Astrocyte (in vitro differentiated cells and primary cell): ENCODE measurements at regions not wholly inside any gene's neighbourhood (a gene's known extent, or its start where the extent isn't known, plus 50 kb on each side); places are given as distances from the start of the nearest gene placed in this dataset.

ENCODE experiments used
- DNase-seq: peaks from one replicate; pipeline ENCODE4 v3.0.0-alpha.2; 2010; ENCODE audit warnings: low read depth
- FAIRE-seq: peaks from 2 replicates; lab custom pipeline; 2011; peaks lifted over from hg19 to GRCh38; lab: Jason Lieb, UNC
- H2AFZ ChIP-seq: 2 replicates; pipeline ENCODE4 v1.6.0; 2012; ENCODE audit warnings: low read depth, low read length, inconsistent platforms
- H3K27ac ChIP-seq: 2 replicates; pipeline ENCODE4 v1.5.1; 2011; ENCODE audit warnings: low read depth, low read length, inconsistent platforms
- H3K27me3 ChIP-seq: 2 replicates; pipeline ENCODE4 v1.6.0; 2011; ENCODE audit warnings: low read length, inconsistent platforms; ENCODE audit not compliant: insufficient read depth
- H3K36me3 ChIP-seq: 2 replicates; pipeline ENCODE4 v1.5.1; 2011; ENCODE audit warnings: low read length, inconsistent platforms; ENCODE audit not compliant: insufficient read depth
- H3K4me1 ChIP-seq: 2 replicates; pipeline ENCODE4 v1.5.1; 2011; ENCODE audit warnings: low read length, inconsistent platforms; ENCODE audit not compliant: insufficient read depth
- H3K4me2 ChIP-seq: 2 replicates; pipeline ENCODE4 v1.6.0; 2012; ENCODE audit warnings: low read length, inconsistent platforms
- H3K4me3 ChIP-seq: 2 replicates; pipeline ENCODE4 v1.5.1; 2011; ENCODE audit warnings: low read depth, mild to moderate bottlenecking, low read length, inconsistent platforms; ENCODE audit not compliant: insufficient read depth
- H3K79me2 ChIP-seq: 2 replicates; pipeline ENCODE4 v1.6.0; 2012; ENCODE audit warnings: mild to moderate bottlenecking, low read length, inconsistent platforms; ENCODE audit not compliant: insufficient read depth
- H3K9ac ChIP-seq: 2 replicates; pipeline ENCODE4 v1.6.0; 2012; ENCODE audit warnings: mild to moderate bottlenecking, low read length, inconsistent platforms
- H3K9me3 ChIP-seq: 2 replicates; pipeline ENCODE4 v1.5.1; 2012; ENCODE audit warnings: low read depth, mild to moderate bottlenecking, low read length, inconsistent platforms; ENCODE audit not compliant: insufficient read depth
- H4K20me1 ChIP-seq: 2 replicates; pipeline ENCODE4 v1.6.0; 2012; ENCODE audit warnings: low read length, inconsistent platforms; ENCODE audit not compliant: insufficient read depth
- H3K27ac Mint-ChIP-seq: one replicate; pipeline ENCODE4 v1.8.0; 2021; ENCODE audit warnings: mild to moderate bottlenecking, mixed read lengths; ENCODE audit not compliant: unreplicated experiment
- H3K27me3 Mint-ChIP-seq: one replicate; pipeline ENCODE4 v1.8.0; 2021; ENCODE audit warnings: low read depth, mixed read lengths; ENCODE audit not compliant: unreplicated experiment
- H3K36me3 Mint-ChIP-seq: one replicate; pipeline ENCODE4 v1.8.0; 2021; ENCODE audit warnings: low read depth, mixed read lengths; ENCODE audit not compliant: unreplicated experiment
- H3K4me1 Mint-ChIP-seq: one replicate; pipeline ENCODE4 v1.8.0; 2021; ENCODE audit warnings: low read depth, mixed read lengths; ENCODE audit not compliant: unreplicated experiment
- H3K4me3 Mint-ChIP-seq: one replicate; pipeline ENCODE4 v1.8.0; 2021; ENCODE audit warnings: mild to moderate bottlenecking, moderate library complexity, mixed read lengths; ENCODE audit not compliant: unreplicated experiment
- H3K9me3 Mint-ChIP-seq: one replicate; pipeline ENCODE4 v1.8.0; 2021; ENCODE audit warnings: mild to moderate bottlenecking, mixed read lengths; ENCODE audit not compliant: unreplicated experiment
- EZH2 ChIP-seq: IDR thresholded peaks from 2 replicates; pipeline ENCODE4 v1.6.1; 2012; ENCODE audit warnings: mild to moderate bottlenecking, low read length, inconsistent platforms; ENCODE audit not compliant: insufficient read depth
- TF ChIP-seq, protein P1 (sequence below): IDR thresholded peaks from 2 replicates; pipeline ENCODE4 v1.5.1; 2011; ENCODE audit warnings: low read depth, mild to moderate bottlenecking, inconsistent platforms, low read length, moderate library complexity; ENCODE audit not compliant: insufficient read depth

- no peaks in the 10 kb centered on the region for H3K9me3 Mint-ChIP-seq
- FAIRE-seq (no peak), DNase-seq (peak; percentile 13)
- H4K20me1 ChIP-seq, result no peaks in the 10 kb centered on the region
- TF ChIP-seq EZH2, result no peak
- TF ChIP-seq, protein P1, sequence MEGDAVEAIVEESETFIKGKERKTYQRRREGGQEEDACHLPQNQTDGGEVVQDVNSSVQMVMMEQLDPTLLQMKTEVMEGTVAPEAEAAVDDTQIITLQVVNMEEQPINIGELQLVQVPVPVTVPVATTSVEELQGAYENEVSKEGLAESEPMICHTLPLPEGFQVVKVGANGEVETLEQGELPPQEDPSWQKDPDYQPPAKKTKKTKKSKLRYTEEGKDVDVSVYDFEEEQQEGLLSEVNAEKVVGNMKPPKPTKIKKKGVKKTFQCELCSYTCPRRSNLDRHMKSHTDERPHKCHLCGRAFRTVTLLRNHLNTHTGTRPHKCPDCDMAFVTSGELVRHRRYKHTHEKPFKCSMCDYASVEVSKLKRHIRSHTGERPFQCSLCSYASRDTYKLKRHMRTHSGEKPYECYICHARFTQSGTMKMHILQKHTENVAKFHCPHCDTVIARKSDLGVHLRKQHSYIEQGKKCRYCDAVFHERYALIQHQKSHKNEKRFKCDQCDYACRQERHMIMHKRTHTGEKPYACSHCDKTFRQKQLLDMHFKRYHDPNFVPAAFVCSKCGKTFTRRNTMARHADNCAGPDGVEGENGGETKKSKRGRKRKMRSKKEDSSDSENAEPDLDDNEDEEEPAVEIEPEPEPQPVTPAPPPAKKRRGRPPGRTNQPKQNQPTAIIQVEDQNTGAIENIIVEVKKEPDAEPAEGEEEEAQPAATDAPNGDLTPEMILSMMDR, result no peak
- no peak overlapping the region for H3K4me3 Mint-ChIP-seq
- no peaks in the 10 kb centered on the region for H3K27me3 Mint-ChIP-seq
- no peak overlapping the region for H3K27ac ChIP-seq
- H3K27ac Mint-ChIP-seq, result no peak overlapping the region
- no peak overlapping the region for H3K9ac ChIP-seq
- no peaks in the 10 kb centered on the region for H3K4me1 ChIP-seq
- no peak overlapping the region for H3K4me2 ChIP-seq
- no peaks in the 10 kb centered on the region for H3K27me3 ChIP-seq
- H2AFZ ChIP-seq, result no peak overlapping the region
- no peak overlapping the region for H3K4me3 ChIP-seq
- peaks cover 13% of the 10 kb centered on the region for H3K4me1 Mint-ChIP-seq
- no peaks in the 10 kb centered on the region for H3K36me3 ChIP-seq
- H3K9me3 ChIP-seq, result no peaks in the 10 kb centered on the region
- no peaks in the 10 kb centered on the region for H3K79me2 ChIP-seq
- H3K36me3 Mint-ChIP-seq, result no peaks in the 10 kb centered on the region
Measured at GRCh38 chr4:31682796-31683195, 962.6 kb downstream of the PCDH7 start.

GRCh38 chr4:31687717-31688342, 967.7 kb downstream of the PCDH7 start:
- H3K36me3 ChIP-seq, result no peaks in the 10 kb centered on the region
- H4K20me1 ChIP-seq, result no peaks in the 10 kb centered on the region
- no peak overlapping the region for H3K9ac ChIP-seq
- no peak overlapping the region for H3K4me2 ChIP-seq
- H3K9me3 ChIP-seq, result no peaks in the 10 kb centered on the region
- no peak overlapping the region for H3K27ac ChIP-seq
- H3K4me3 Mint-ChIP-seq, result no peak overlapping the region
- no peaks in the 10 kb centered on the region for H3K27me3 ChIP-seq
- H3K79me2 ChIP-seq, result no peaks in the 10 kb centered on the region
- no peak overlapping the region for H3K4me3 ChIP-seq
- H3K4me1 ChIP-seq, result no peaks in the 10 kb centered on the region
- TF ChIP-seq, protein P1, result no peak
- no peak for TF ChIP-seq EZH2
- no peaks in the 10 kb centered on the region for H3K36me3 Mint-ChIP-seq
- peaks cover 11% of the 10 kb centered on the region for H3K4me1 Mint-ChIP-seq
- no peaks in the 10 kb centered on the region for H3K27me3 Mint-ChIP-seq
- FAIRE-seq, result no peak
- DNase-seq, result no peak
- no peak overlapping the region for H3K27ac Mint-ChIP-seq
- no peak overlapping the region for H2AFZ ChIP-seq
- H3K9me3 Mint-ChIP-seq, result no peaks in the 10 kb centered on the region

DNA sequence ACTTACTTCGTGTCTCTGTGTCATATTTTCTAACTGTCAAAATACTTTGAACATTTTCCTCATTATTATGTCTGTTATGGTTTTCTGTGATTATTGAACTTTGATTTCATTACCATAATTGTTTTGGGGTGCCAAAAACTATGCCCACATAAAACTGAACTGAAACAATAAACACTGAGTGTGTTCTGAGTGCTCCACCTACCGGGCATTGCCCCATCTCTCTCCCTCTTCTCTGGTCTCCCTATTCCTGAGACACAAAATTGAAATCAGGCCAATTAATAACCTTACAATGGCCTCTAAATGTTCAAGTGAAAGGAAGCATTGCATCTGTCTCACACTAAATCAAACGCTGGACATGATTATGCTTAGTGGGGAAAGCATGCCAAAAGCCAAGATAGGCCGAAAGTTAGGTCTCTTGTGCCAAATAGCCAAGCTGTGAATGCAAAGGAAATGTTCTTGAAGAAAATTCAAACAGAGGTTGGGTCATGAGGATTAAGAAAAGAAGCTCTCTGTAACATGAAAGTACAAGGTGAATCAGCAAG, 972.3 kb downstream of the PCDH7 start:
- DNase-seq (no peak), FAIRE-seq (no peak)
- Mint-ChIP-seq H3K27me3 (no peaks in the 10 kb centered on the region), H3K4me3 (no peak overlapping the region), H3K9me3 (no peaks in the 10 kb centered on the region), H3K4me1 (peaks cover 3% of the 10 kb centered on the region), H3K36me3 (no peaks in the 10 kb centered on the region), H3K27ac (no peak overlapping the region)
- Histone ChIP-seq H3K27ac (no peak overlapping the region), H2AFZ (no peak overlapping the region), H3K9me3 (no peaks in the 10 kb centered on the region), H3K36me3 (no peaks in the 10 kb centered on the region), H3K79me2 (no peaks in the 10 kb centered on the region), H3K9ac (no peak overlapping the region), H3K4me3 (no peak overlapping the region), H4K20me1 (no peaks in the 10 kb centered on the region), H3K4me1 (no peaks in the 10 kb centered on the region), H3K27me3 (no peaks in the 10 kb centered on the region), H3K4me2 (no peak overlapping the region)
- TF ChIP-seq EZH2, result no peak
- TF ChIP-seq, protein P1, result no peak
